ENCODE measurements at regions not wholly inside any gene's neighbourhood (a gene's known extent, or its start where the extent isn't known, plus 50 kb on each side); places are given as distances from the start of the nearest gene placed in this dataset.
A peak's percentile ranks its signal among the peaks of the same experiment; 100 is the strongest.
"Not testable (repeated sequence)": the region's sequence is repeated elsewhere in the genome, so short reads cannot be mapped to it uniquely, and the experiment has no call there.

- DNase-seq = no peak
These were observed 215.0 kb downstream of the IL15 start for GRCh38 chr4:141851246-141851891.

GRCh38 chr4:141853091-141853764 is 216.8 kb downstream of the IL15 start:
- peak; percentile 44 for DNase-seq

GRCh38 chr4:141858437-141858836 is 222.1 kb downstream of the IL15 start:
- no peak for DNase-seq

- DNase-seq = no peak
These were observed 224.6 kb downstream of the IL15 start for GRCh38 chr4:141860974-141861373.

- no peak for DNase-seq
These were observed 233.8 kb downstream of the IL15 start for GRCh38 chr4:141870152-141870551.

- no peak for DNase-seq
These were observed 234.8 kb downstream of the IL15 start for GRCh38 chr4:141871086-141871770.

GRCh38 chr4:141882650-141883049 is 246.3 kb downstream of the IL15 start:
- DNase-seq = not testable (repeated sequence)

GRCh38 chr4:141884070-141884469 is 247.7 kb downstream of the IL15 start:
- DNase-seq = no peak

- DNase-seq = no peak
These were observed 248.7 kb downstream of the IL15 start for GRCh38 chr4:141885112-141885511.

- no peak for DNase-seq
These were observed 253.9 kb downstream of the IL15 start for GRCh38 chr4:141890279-141890678.

GRCh38 chr4:141891260-141892120 is 255.1 kb downstream of the IL15 start:
- no peak for DNase-seq

- no peak for DNase-seq
These were observed 260.3 kb downstream of the IL15 start for GRCh38 chr4:141896687-141897086.

- no peak for DNase-seq
These were observed 262.0 kb downstream of the IL15 start for GRCh38 chr4:141898346-141898745.

GRCh38 chr4:141899103-141899502 is 262.7 kb downstream of the IL15 start:
- no peak for DNase-seq

GRCh38 chr4:141899541-141899940 is 263.2 kb downstream of the IL15 start:
- DNase-seq = no peak

GRCh38 chr4:141900856-141901255 is 264.5 kb downstream of the IL15 start:
- no peak for DNase-seq

- no peak for DNase-seq
These were observed 269.4 kb downstream of the IL15 start for GRCh38 chr4:141905751-141906150.

- DNase-seq = no peak
These were observed 273.2 kb downstream of the IL15 start for GRCh38 chr4:141909541-141909940.

- DNase-seq = no peak
These were observed 276.4 kb downstream of the IL15 start for GRCh38 chr4:141912831-141913230.

GRCh38 chr4:141913928-141914327 is 277.5 kb downstream of the IL15 start:
- no peak for DNase-seq

- no peak for DNase-seq
These were observed 278.4 kb downstream of the IL15 start for GRCh38 chr4:141914746-141915145.

- DNase-seq = no peak
These were observed 283.3 kb downstream of the IL15 start for GRCh38 chr4:141919649-141920048.

- no peak for DNase-seq
These were observed 284.9 kb downstream of the IL15 start for GRCh38 chr4:141921293-141921692.
